Sigmoid colon (tissue), 6 donors: ENCODE measurements at regions not wholly inside any gene's neighbourhood (a gene's known extent, or its start where the extent isn't known, plus 50 kb on each side); places are given as distances from the start of the nearest gene placed in this dataset.

Experiments used
- DNase-seq: peaks from one replicate; pipeline ENCODE4 v3.0.0-alpha.2; 2019
- H3K27ac ChIP-seq, 4 donors: fragments of 200-600 bp; sonication (generic); one replicate each; pipeline ENCODE4 v1.5.1; 2016 to 2019; ENCODE audit warnings: mild to moderate bottlenecking in 1 of 4
- H3K27me3 ChIP-seq, 3 donors: fragments of 200-600 bp; sonication (generic); one replicate each; pipeline ENCODE4 v1.5.1; 2019; ENCODE audit warnings: mild to moderate bottlenecking in 1 of 3
- H3K36me3 ChIP-seq, 4 donors: fragments of 200-600 bp; sonication (generic); one replicate each; pipeline ENCODE4 v1.5.1; 2016 to 2019
- H3K4me1 ChIP-seq, 4 donors: fragments of 200-600 bp; sonication (generic); one replicate each; pipeline ENCODE4 v1.5.1; 2017 to 2019
- H3K4me3 ChIP-seq, 4 donors: fragments of 200-600 bp; sonication (generic); one replicate each; pipeline ENCODE4 v1.5.1; 2017 to 2019; ENCODE audit warnings: mild to moderate bottlenecking in 2 of 4, moderate library complexity in 1 of 4
- H3K9me3 ChIP-seq, 4 donors: fragments of 200-600 bp in 3 of 4; sonication (generic) in 3 of 4; one replicate each; pipeline versions ENCODE4 v1.5.1 to v1.6.1; 2013 to 2019
- CTCF ChIP-seq, 4 experiments: fragments of 450-650 bp in 3 of 4; fragments of 200-600 bp in 1 of 4; IDR thresholded peaks; one replicate each; pipeline ENCODE4 v1.5.1; 2016 to 2019; ENCODE audit warnings: antibody characterized with exemption in 4 of 4, mild to moderate bottlenecking in 3 of 4, moderate library complexity in 2 of 4
- EP300 ChIP-seq, 4 donors: sonication (generic); formaldehyde crosslinking; IDR thresholded peaks; one replicate each; pipeline ENCODE4 v1.6.1; 2017; ENCODE audit warnings: antibody characterized with exemption in 4 of 4
- POLR2A ChIP-seq, 2 donors: fragments of 450-650 bp; IDR thresholded peaks; one replicate each; pipeline ENCODE4 v1.6.1; 2016; ENCODE audit warnings: antibody characterized with exemption in 2 of 2, mild to moderate bottlenecking in 2 of 2, moderate library complexity in 2 of 2
- POLR2AphosphoS5 ChIP-seq, 4 donors: sonication (generic); formaldehyde crosslinking; IDR thresholded peaks; one replicate each; pipeline ENCODE4 v1.6.1; 2017; ENCODE audit warnings: antibody characterized with exemption in 4 of 4
- WGBS, 2 donors: extraction: QIAGEN DNeasy Blood & Tissue Kit; methylation state at CpG; one replicate each; pipeline ENCODE4 v1.1.7; 2013; 5-methylcytosine and 5-hydroxymethylcytosine counted together
- intact Hi-C: fragments of 100-400 bp; cut with DNase I; formaldehyde crosslinking; loops from one replicate; pipeline ENCODE4 v1.15.1; 2023
- donor health status: healthy with polysubstance abuse.
- donor health status: healthy.

- peaks cover 0 to 26% (median 0%) of the 10 kb centered on the region in 3 donors for H3K27me3 ChIP-seq
- WGBS, 2 donors, result 80 to 86% methylated on average over 12 of the region's 12 CpGs
- TF ChIP-seq EP300 (IDR thresholded peaks at IDR 0.05) (no peak), CTCF (IDR thresholded peaks at IDR 0.05) (no peak), POLR2A (IDR thresholded peaks at IDR 0.05) (no peak), POLR2AphosphoS5 (IDR thresholded peaks at IDR 0.05) (no peak)
These were observed 270.4 kb downstream of the PTPRU start for GRCh38 chr1:29506678-29507225.

GRCh38 chr1:29505532-29506220 is 269.4 kb downstream of the PTPRU start:
- 76 to 79% methylated on average over 10 of the region's 10 CpGs for WGBS, 2 donors
- no peak for TF ChIP-seq CTCF (IDR thresholded peaks at IDR 0.05)
- no peak for TF ChIP-seq EP300 (IDR thresholded peaks at IDR 0.05)
- no peak for TF ChIP-seq POLR2AphosphoS5 (IDR thresholded peaks at IDR 0.05)
- TF ChIP-seq POLR2A (IDR thresholded peaks at IDR 0.05), result no peak
- no peaks in the 10 kb centered on the region for H3K4me1 ChIP-seq

More at GRCh38 chr1:29506678-29507225, 270.4 kb downstream of the PTPRU start:
- no peaks in the 10 kb centered on the region for H3K36me3 ChIP-seq
- no peak for DNase-seq
- intact Hi-C loops, result no loop called here
- H3K27ac ChIP-seq, result no peak overlapping the region
- peaks cover 0 to under 1% (median 0%) of the 10 kb centered on the region in 4 donors for H3K9me3 ChIP-seq
- H3K4me3 ChIP-seq, result no peak overlapping the region
- H3K4me1 ChIP-seq, result no peaks in the 10 kb centered on the region

GRCh38 chr1:29504709-29505410 is 268.5 kb downstream of the PTPRU start:
- WGBS, 2 donors, result 87 to 90% methylated on average over 8 of the region's 8 CpGs
- no peak for DNase-seq
- Histone ChIP-seq H3K4me1 (no peaks in the 10 kb centered on the region), H3K36me3 (no peaks in the 10 kb centered on the region), H3K4me3 (no peak overlapping the region), H3K9me3 (no peaks in the 10 kb centered on the region), H3K27ac (no peak overlapping the region), H3K27me3 (peaks cover 0 to 26% (median 0%) of the 10 kb centered on the region in 3 donors)
- TF ChIP-seq POLR2AphosphoS5 (IDR thresholded peaks at IDR 0.05), result no peak
- TF ChIP-seq EP300 (IDR thresholded peaks at IDR 0.05), result no peak
- TF ChIP-seq POLR2A (IDR thresholded peaks at IDR 0.05), result no peak
- TF ChIP-seq CTCF (IDR thresholded peaks at IDR 0.05), result no peak
- intact Hi-C loops, result no loop called here

More at GRCh38 chr1:29505532-29506220, 269.4 kb downstream of the PTPRU start:
- DNase-seq, result no peak
- intact Hi-C loops, result no loop called here
- H3K4me3 ChIP-seq, result no peak overlapping the region
- no peaks in the 10 kb centered on the region for H3K9me3 ChIP-seq
- peaks cover 0 to 26% (median 0%) of the 10 kb centered on the region in 3 donors for H3K27me3 ChIP-seq
- no peak overlapping the region for H3K27ac ChIP-seq
- no peaks in the 10 kb centered on the region for H3K36me3 ChIP-seq

GRCh38 chr1:29504196-29504595 is 267.9 kb downstream of the PTPRU start:
- Histone ChIP-seq H3K4me1 (no peaks in the 10 kb centered on the region), H3K27ac (no peak overlapping the region), H3K27me3 (peaks cover 0 to 26% (median 0%) of the 10 kb centered on the region in 3 donors), H3K9me3 (no peaks in the 10 kb centered on the region), H3K4me3 (no peak overlapping the region), H3K36me3 (no peaks in the 10 kb centered on the region)
- no peak for DNase-seq
- no peak for TF ChIP-seq EP300 (IDR thresholded peaks at IDR 0.05)
- no peak for TF ChIP-seq CTCF (IDR thresholded peaks at IDR 0.05)
- TF ChIP-seq POLR2AphosphoS5 (IDR thresholded peaks at IDR 0.05), result no peak
- no peak for TF ChIP-seq POLR2A (IDR thresholded peaks at IDR 0.05)
- intact Hi-C loops, result no loop called here
- 41 to 54% methylated on average over 4 of the region's 4 CpGs for whole genome bisulfite sequencing, 2 donors
